K562 (cell line): ENCODE measurements at regions not wholly inside any gene's neighbourhood (a gene's known extent, or its start where the extent isn't known, plus 50 kb on each side); places are given as distances from the start of the nearest gene placed in this dataset.

Source experiments
- RREB1 ChIP-seq: fragments of 250-450 bp; sonication (Bioruptor Pico); IDR thresholded peaks from 2 replicates; pipeline ENCODE4 v1.4.0; 2020
- ZBTB40 ChIP-seq, 2 experiments: fragments of 450-650 bp in 1 of 2; sonication (generic) in 1 of 2; formaldehyde crosslinking in 1 of 2; IDR thresholded peaks; 2 replicates each; pipeline versions ENCODE4 v1.7.1 to v1.9.0; 2016 to 2022; ENCODE audit warnings: inconsistent platforms in 1 of 2, mild to moderate bottlenecking in 1 of 2, missing genetic modification reagents in 1 of 2
- ZFX ChIP-seq: sonication (generic); formaldehyde crosslinking; IDR thresholded peaks from 2 replicates; pipeline ENCODE4 v1.8.0; 2022; ENCODE audit warnings: mild to moderate bottlenecking, missing genetic modification reagents, moderate library complexity

GRCh38 chr6:27140999-27141528 is 106.4 kb upstream of the PRSS16 start (continued):
- TF ChIP-seq ZBTB40 (IDR thresholded peaks at IDR 0.05) (0 out of 2 replicates have a peak, but pooled peaks have one; percentile 12), ZBTB40 (CRISPR knock-in tag; IDR thresholded peaks at IDR 0.05) (no peak), RREB1 (no peak), ZFX (CRISPR knock-in tag) (no peak)
